ENCODE measurements at regions not wholly inside any gene's neighbourhood (a gene's known extent, or its start where the extent isn't known, plus 50 kb on each side); places are given as distances from the start of the nearest gene placed in this dataset.

DNA sequence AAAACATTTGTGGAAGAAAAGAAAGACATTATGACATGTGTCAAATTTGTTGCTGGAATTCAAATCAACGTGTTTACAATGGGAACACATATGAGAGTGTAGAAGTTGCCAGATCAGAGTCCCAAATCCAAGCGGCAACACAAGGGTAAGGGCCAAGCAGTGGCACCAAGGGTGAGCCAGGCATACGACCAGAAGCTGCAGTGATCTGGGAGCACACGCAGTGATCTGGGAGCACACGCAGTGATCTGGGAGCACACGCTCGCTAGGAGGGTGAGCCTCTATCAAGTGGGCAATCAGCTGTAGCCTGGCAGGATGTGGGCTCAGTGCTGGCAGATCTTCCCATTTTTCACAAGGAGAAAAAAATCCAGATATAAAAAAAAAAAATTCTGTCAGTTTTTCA is 148.2 kb downstream of the TLE3 start:
- TF ChIP-seq, protein P1, sequence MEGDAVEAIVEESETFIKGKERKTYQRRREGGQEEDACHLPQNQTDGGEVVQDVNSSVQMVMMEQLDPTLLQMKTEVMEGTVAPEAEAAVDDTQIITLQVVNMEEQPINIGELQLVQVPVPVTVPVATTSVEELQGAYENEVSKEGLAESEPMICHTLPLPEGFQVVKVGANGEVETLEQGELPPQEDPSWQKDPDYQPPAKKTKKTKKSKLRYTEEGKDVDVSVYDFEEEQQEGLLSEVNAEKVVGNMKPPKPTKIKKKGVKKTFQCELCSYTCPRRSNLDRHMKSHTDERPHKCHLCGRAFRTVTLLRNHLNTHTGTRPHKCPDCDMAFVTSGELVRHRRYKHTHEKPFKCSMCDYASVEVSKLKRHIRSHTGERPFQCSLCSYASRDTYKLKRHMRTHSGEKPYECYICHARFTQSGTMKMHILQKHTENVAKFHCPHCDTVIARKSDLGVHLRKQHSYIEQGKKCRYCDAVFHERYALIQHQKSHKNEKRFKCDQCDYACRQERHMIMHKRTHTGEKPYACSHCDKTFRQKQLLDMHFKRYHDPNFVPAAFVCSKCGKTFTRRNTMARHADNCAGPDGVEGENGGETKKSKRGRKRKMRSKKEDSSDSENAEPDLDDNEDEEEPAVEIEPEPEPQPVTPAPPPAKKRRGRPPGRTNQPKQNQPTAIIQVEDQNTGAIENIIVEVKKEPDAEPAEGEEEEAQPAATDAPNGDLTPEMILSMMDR (conservative IDR thresholded peaks at IDR 0.05 in 1 of 2, IDR thresholded peaks at IDR 0.05 in 1 of 2; ENCODE audit: low read depth in 1 of 2, low read length in 2 of 2): no peak
- TF ChIP-seq EZH2 (IDR thresholded peaks at IDR 0.05; ENCODE audit: low read length, missing control alignments): no peak
- no peak overlapping the region for H2AFZ ChIP-seq (ENCODE audit: low read length)
- no peak overlapping the region for H3K4me3 ChIP-seq (replicated peaks in 1 of 4; ENCODE audit: control extremely low read depth in 1 of 4, insufficient read depth in 1 of 4, low read depth in 3 of 4, low read length in 4 of 4)
- no peaks in the 10 kb centered on the region for H3K27me3 ChIP-seq (ENCODE audit: control insufficient read depth, insufficient read depth, low read length)
- DNase-seq (ENCODE audit: low read depth in 2 of 2): no peak
- no peaks in the 10 kb centered on the region for H3K9me3 ChIP-seq (ENCODE audit: control insufficient read depth, insufficient read depth, low read depth, low read length)
- no peak overlapping the region for H3K27ac ChIP-seq (ENCODE audit: insufficient read depth, low read length)
- H3K36me3 ChIP-seq (ENCODE audit: control insufficient read depth, insufficient read depth, low read length): no peaks in the 10 kb centered on the region
- no peaks in the 10 kb centered on the region for H3K4me1 ChIP-seq (ENCODE audit: control insufficient read depth, extremely low read depth, insufficient read depth, low read length)
- H3K4me2 ChIP-seq (ENCODE audit: extremely low read depth, insufficient read depth, low read length): no peak overlapping the region
- no peaks in the 10 kb centered on the region for H3K79me2 ChIP-seq (ENCODE audit: control insufficient read depth, insufficient read depth, low read length)
- H4K20me1 ChIP-seq (ENCODE audit: control insufficient read depth, extremely low read depth, insufficient read depth, low read length): no peaks in the 10 kb centered on the region
- H3K9ac ChIP-seq (ENCODE audit: insufficient read depth, low read length): no peak overlapping the region

DNA sequence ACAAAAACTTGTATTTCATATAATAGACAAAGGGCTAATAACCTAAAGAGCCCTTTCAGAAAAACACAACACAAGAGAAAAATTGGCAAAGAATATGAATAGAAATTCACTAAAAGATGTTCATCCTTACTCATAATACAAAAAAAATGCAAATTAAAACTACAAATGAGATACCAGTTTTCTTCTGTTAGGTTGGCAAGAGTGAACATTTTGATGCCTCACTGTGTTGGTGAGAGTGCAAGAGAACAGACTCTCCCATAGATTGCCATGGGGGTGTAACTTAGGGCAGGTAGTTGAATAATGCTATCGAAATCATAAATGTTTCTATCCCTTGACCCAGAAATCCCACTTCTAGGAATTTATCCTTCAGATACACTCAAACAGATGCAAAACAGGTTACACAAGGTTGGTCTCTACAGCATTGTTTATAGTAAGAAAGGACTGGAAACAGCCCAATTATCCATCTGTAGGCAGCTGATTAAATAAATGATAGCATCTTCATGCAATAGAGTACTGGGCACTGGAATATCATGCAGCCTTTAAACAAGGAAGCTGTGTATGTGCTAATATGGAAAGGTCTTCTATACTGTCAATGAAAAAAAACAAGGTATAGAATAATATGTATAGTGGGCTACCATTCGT is 146.3 kb downstream of the TLE3 start:
- H3K4me1 ChIP-seq (ENCODE audit: control insufficient read depth, extremely low read depth, insufficient read depth, low read length): no peaks in the 10 kb centered on the region
- H3K36me3 ChIP-seq (ENCODE audit: control insufficient read depth, insufficient read depth, low read length): no peaks in the 10 kb centered on the region
- no peaks in the 10 kb centered on the region for H3K27me3 ChIP-seq (ENCODE audit: control insufficient read depth, insufficient read depth, low read length)
- DNase-seq (ENCODE audit: low read depth in 2 of 2): no peak
- H3K4me2 ChIP-seq (ENCODE audit: extremely low read depth, insufficient read depth, low read length): no peak overlapping the region
- no peak overlapping the region for H3K9ac ChIP-seq (ENCODE audit: insufficient read depth, low read length)
- no peak overlapping the region for H3K27ac ChIP-seq (ENCODE audit: insufficient read depth, low read length)
- H2AFZ ChIP-seq (ENCODE audit: low read length): no peak overlapping the region
- no peaks in the 10 kb centered on the region for H3K9me3 ChIP-seq (ENCODE audit: control insufficient read depth, insufficient read depth, low read depth, low read length)
- H3K4me3 ChIP-seq (replicated peaks in 1 of 4; ENCODE audit: control extremely low read depth in 1 of 4, insufficient read depth in 1 of 4, low read depth in 3 of 4, low read length in 4 of 4): no peak overlapping the region
- TF ChIP-seq, protein P1 (conservative IDR thresholded peaks at IDR 0.05 in 1 of 2, IDR thresholded peaks at IDR 0.05 in 1 of 2; ENCODE audit: low read depth in 1 of 2, low read length in 2 of 2): no peak
- no peak for TF ChIP-seq EZH2 (IDR thresholded peaks at IDR 0.05; ENCODE audit: low read length, missing control alignments)
- no peaks in the 10 kb centered on the region for H3K79me2 ChIP-seq (ENCODE audit: control insufficient read depth, insufficient read depth, low read length)
- no peaks in the 10 kb centered on the region for H4K20me1 ChIP-seq (ENCODE audit: control insufficient read depth, extremely low read depth, insufficient read depth, low read length)

DNA sequence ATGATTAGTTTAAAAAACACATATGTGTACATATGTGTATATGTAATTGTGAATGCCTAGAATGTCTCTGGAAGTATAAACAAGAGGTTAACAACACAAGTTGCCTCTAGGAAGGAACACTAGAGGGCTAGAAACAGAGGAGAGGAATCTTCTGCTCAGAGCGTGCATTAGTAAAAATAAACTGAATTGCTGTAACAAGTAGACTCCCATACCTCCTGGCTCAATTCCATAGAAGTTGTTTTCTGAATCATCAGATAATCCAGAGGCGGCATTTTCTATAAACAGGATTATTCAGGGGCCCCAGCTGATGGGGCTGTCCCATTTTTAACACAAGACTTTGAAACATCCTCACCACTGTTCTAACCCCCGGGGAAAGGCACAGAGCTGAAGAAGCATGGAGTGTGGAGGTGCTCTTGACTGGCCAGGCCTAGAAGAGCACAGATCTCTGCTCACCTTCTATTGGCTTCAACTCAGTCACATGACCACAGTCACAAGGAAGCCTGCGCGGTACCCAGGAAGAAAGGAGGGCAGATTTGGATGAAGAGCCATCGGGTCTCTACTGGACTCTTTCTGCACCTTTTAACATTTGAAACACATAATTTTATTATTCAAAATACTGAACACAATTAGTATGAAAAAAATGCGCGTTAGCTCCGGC is 145.7 kb downstream of the TLE3 start:
- H3K4me2 ChIP-seq (ENCODE audit: extremely low read depth, insufficient read depth, low read length): no peak overlapping the region
- no peaks in the 10 kb centered on the region for H4K20me1 ChIP-seq (ENCODE audit: control insufficient read depth, extremely low read depth, insufficient read depth, low read length)
- no peak overlapping the region for H3K9ac ChIP-seq (ENCODE audit: insufficient read depth, low read length)
- H3K79me2 ChIP-seq (ENCODE audit: control insufficient read depth, insufficient read depth, low read length): no peaks in the 10 kb centered on the region
- H3K4me1 ChIP-seq (ENCODE audit: control insufficient read depth, extremely low read depth, insufficient read depth, low read length): no peaks in the 10 kb centered on the region
- H3K9me3 ChIP-seq (ENCODE audit: control insufficient read depth, insufficient read depth, low read depth, low read length): no peaks in the 10 kb centered on the region
- no peaks in the 10 kb centered on the region for H3K36me3 ChIP-seq (ENCODE audit: control insufficient read depth, insufficient read depth, low read length)
- no peak overlapping the region for H3K4me3 ChIP-seq (replicated peaks in 1 of 4; ENCODE audit: control extremely low read depth in 1 of 4, insufficient read depth in 1 of 4, low read depth in 3 of 4, low read length in 4 of 4)
- TF ChIP-seq, protein P1 (conservative IDR thresholded peaks at IDR 0.05 in 1 of 2, IDR thresholded peaks at IDR 0.05 in 1 of 2; ENCODE audit: low read depth in 1 of 2, low read length in 2 of 2): peak in 1 of 2 donors; percentile 18
- TF ChIP-seq EZH2 (IDR thresholded peaks at IDR 0.05; ENCODE audit: low read length, missing control alignments): no peak
- H3K27me3 ChIP-seq (ENCODE audit: control insufficient read depth, insufficient read depth, low read length): no peaks in the 10 kb centered on the region
- peak in 1 of 2 donors; percentile 18 for DNase-seq (ENCODE audit: low read depth in 2 of 2)
- H2AFZ ChIP-seq (ENCODE audit: low read length): no peak overlapping the region
- H3K27ac ChIP-seq (ENCODE audit: insufficient read depth, low read length): no peak overlapping the region
